Astrocyte of the spinal cord (primary cell): ENCODE measurements at regions not wholly inside any gene's neighbourhood (a gene's known extent, or its start where the extent isn't known, plus 50 kb on each side); places are given as distances from the start of the nearest gene placed in this dataset.

ENCODE experiments used
- DNase-seq: peaks from one replicate; pipeline ENCODE4 v3.0.0; 2011; ENCODE audit warnings: low read depth, low spot score
- H3K4me3 ChIP-seq: 2 replicates; pipeline ENCODE4 v1.5.1; 2011; ENCODE audit warnings: low read depth, mild to moderate bottlenecking, low read length, moderate library complexity
- in situ Hi-C: cut with HindIII; loops from 2 replicates; pipeline ENCODE4 v1.10.0; 2017; ENCODE audit warnings: low sequenced_read_pairs
- TF ChIP-seq, protein P1 (sequence below): IDR thresholded peaks from 2 replicates; pipeline ENCODE4 v1.5.1; 2012; ENCODE audit warnings: low read depth, mild to moderate bottlenecking, low read length, inconsistent platforms

DNA sequence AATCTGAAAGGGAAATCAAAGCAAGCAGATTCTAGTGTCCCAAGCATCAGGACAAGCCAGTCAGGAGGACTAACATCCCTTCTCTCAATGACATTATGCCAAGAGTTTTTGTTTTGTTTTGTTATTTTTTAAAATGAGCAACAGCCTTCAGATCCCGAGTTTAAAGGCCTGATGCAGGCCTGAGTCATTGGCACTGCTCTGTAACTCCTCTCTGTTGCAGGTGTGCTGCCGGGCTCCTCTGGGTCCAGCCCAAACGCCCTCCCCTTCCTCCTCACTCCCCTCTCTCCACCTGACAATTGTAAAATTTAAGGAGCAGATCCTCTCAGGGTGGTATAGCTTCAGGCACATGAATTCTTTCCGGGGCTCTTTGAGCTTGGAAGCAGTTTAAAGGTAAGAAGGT, 502.0 kb downstream of the BMP2 start:
- no peak overlapping the region for H3K4me3 ChIP-seq
- in situ Hi-C loops = no loop called here
- TF ChIP-seq, protein P1, sequence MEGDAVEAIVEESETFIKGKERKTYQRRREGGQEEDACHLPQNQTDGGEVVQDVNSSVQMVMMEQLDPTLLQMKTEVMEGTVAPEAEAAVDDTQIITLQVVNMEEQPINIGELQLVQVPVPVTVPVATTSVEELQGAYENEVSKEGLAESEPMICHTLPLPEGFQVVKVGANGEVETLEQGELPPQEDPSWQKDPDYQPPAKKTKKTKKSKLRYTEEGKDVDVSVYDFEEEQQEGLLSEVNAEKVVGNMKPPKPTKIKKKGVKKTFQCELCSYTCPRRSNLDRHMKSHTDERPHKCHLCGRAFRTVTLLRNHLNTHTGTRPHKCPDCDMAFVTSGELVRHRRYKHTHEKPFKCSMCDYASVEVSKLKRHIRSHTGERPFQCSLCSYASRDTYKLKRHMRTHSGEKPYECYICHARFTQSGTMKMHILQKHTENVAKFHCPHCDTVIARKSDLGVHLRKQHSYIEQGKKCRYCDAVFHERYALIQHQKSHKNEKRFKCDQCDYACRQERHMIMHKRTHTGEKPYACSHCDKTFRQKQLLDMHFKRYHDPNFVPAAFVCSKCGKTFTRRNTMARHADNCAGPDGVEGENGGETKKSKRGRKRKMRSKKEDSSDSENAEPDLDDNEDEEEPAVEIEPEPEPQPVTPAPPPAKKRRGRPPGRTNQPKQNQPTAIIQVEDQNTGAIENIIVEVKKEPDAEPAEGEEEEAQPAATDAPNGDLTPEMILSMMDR = no peak
- no peak for DNase-seq

- DNase-seq = peak; percentile 21
- TF ChIP-seq, protein P1 = peak; percentile 54
- no peak overlapping the region for H3K4me3 ChIP-seq
- in situ Hi-C loops = no loop called here
Measured at GRCh38 chr20:7272512-7272911, 505.0 kb downstream of the BMP2 start.

GRCh38 chr20:7274870-7275269, 507.4 kb downstream of the BMP2 start:
- no peak overlapping the region for H3K4me3 ChIP-seq
- in situ Hi-C loops = no loop called here
- DNase-seq = no peak
- TF ChIP-seq, protein P1 = no peak

DNA sequence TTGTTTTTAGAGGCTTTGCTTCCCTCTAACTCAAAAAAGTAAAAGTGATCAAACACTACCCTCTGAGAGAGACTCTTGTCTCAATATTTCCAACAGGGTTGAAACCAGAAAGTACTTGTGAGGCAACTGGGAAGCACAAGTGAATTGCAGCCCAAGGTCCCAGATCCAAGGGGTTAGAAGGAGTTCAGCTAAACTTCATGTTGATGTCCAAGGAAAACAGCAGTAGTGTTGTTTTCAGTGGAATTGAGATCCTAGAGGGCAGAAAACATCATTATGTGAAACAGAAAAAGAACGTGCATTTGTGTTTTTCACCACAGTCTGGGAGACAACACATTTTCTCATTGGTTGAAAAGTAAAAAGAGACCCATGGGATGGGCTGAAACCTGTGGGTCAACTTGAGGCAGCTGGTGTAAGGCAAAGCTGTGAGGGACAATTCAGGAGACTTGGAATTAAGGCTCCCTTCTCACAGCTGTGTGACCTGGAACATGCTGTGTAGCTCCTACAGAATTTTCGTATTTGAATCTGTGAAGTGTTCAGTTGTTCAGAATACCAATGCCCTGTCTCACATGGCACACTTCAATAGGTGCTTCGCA, 508.3 kb downstream of the BMP2 start:
- TF ChIP-seq, protein P1 = no peak
- in situ Hi-C loops = no loop called here
- no peak for DNase-seq

GRCh38 chr20:7285918-7286556, 518.6 kb downstream of the BMP2 start:
- no peak overlapping the region for H3K4me3 ChIP-seq
- TF ChIP-seq, protein P1 = peak; percentile 91
- in situ Hi-C loops = no loop called here
- peak; percentile 90 for DNase-seq

More for the DNA sequence above, 508.3 kb downstream of the BMP2 start:
- no peak overlapping the region for H3K4me3 ChIP-seq

GRCh38 chr20:7291323-7291943, 523.9 kb downstream of the BMP2 start:
- no peak for DNase-seq
- TF ChIP-seq, protein P1 = no peak
- H3K4me3 ChIP-seq = no peak overlapping the region
- in situ Hi-C loops = no loop called here
